Colonic mucosa (tissue), 4 donors: ENCODE measurements at regions not wholly inside any gene's neighbourhood (a gene's known extent, or its start where the extent isn't known, plus 50 kb on each side); places are given as distances from the start of the nearest gene placed in this dataset.

Source experiments
- DNase-seq: peaks from one replicate; pipeline ENCODE4 v3.0.0-alpha.2; 2020
- H3K27ac ChIP-seq: fragments of 200-600 bp; one replicate; pipeline ENCODE4 v1.8.0; 2021
- H3K27me3 ChIP-seq: fragments of 200-600 bp; one replicate; pipeline ENCODE4 v1.8.0; 2021
- H3K36me3 ChIP-seq: fragments of 200-600 bp; one replicate; pipeline ENCODE4 v1.8.0; 2021
- H3K4me1 ChIP-seq: fragments of 200-600 bp; one replicate; pipeline ENCODE4 v1.8.0; 2021; ENCODE audit warnings: mild to moderate bottlenecking
- H3K4me3 ChIP-seq: fragments of 200-600 bp; one replicate; pipeline ENCODE4 v1.8.0; 2021
- H3K9ac ChIP-seq, 2 donors: one replicate each; pipeline ENCODE4 v1.7.0; 2013; ENCODE audit warnings: control low read depth in 2 of 2, low read depth in 2 of 2, low read length in 2 of 2
- H3K9me3 ChIP-seq: fragments of 200-600 bp; one replicate; pipeline ENCODE4 v1.8.0; 2021
- CTCF ChIP-seq: fragments of 200-600 bp; IDR thresholded peaks from one replicate; pipeline ENCODE4 v1.8.0; 2022; ENCODE audit warnings: antibody characterized with exemption, mild to moderate bottlenecking
- intact Hi-C: fragments of 100-400 bp; cut with DNase I; formaldehyde crosslinking; loops from one replicate; pipeline ENCODE4 v1.14.1; 2022
- donor health status: healthy.
- donor health status: DM: no; HTN: no; CAD: no.
- donor health status: DM: no; HTN: no; CAD: no.

DNA sequence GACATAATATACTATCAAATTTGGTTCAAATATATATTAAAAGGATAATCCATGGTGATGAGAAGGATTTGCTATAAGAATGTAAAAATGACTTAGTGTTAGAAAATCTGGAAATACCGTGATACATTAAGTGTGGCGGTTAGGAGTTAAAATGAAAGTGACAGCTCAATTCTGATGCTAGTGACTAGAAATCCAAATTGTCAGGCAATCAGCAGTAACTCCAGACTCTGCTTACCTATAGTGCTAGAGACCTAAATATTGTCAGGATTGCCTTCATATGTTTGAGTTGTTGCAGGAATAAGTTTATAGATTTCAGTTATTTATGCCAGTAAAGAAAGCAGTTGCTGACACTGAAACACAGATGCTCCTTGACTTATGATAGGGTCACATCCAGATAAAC lies 737.4 kb downstream of the MRPL39 start:
- H3K4me1 ChIP-seq: no peaks in the 10 kb centered on the region
- no peak overlapping the region for H3K27ac ChIP-seq
- no peaks in the 10 kb centered on the region for H3K9me3 ChIP-seq
- intact Hi-C loops: no loop called here
- no peak for DNase-seq
- H3K4me3 ChIP-seq: no peak overlapping the region
- H3K27me3 ChIP-seq: no peaks in the 10 kb centered on the region
- no peak overlapping the region for H3K9ac ChIP-seq
- TF ChIP-seq CTCF: no peak
- H3K36me3 ChIP-seq: no peaks in the 10 kb centered on the region

DNA sequence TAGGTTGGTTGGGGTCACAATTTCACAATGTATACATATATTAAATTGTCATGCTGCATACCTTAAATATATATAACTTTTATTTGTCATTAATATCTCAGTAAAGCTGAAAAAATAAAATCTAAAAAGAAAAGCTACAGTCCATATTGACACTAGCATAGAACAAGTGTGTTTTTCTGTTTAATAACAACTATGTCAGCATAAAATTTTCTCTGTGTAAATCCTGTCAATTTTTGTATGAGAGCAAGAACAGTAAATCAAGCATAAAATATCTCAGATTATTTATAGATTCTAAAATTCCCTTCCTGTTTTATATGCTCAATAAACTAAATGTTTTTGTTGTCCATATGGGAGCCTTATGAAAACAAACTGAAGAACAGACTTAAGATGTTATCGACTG lies 739.2 kb downstream of the MRPL39 start:
- H3K27ac ChIP-seq: no peak overlapping the region
- H3K4me3 ChIP-seq: no peak overlapping the region
- H3K36me3 ChIP-seq: no peaks in the 10 kb centered on the region
- H3K4me1 ChIP-seq: no peaks in the 10 kb centered on the region
- intact Hi-C loops: no loop called here
- H3K27me3 ChIP-seq: no peaks in the 10 kb centered on the region
- no peak for DNase-seq
- no peak for TF ChIP-seq CTCF
- H3K9me3 ChIP-seq: no peaks in the 10 kb centered on the region
- no peak overlapping the region for H3K9ac ChIP-seq

DNA sequence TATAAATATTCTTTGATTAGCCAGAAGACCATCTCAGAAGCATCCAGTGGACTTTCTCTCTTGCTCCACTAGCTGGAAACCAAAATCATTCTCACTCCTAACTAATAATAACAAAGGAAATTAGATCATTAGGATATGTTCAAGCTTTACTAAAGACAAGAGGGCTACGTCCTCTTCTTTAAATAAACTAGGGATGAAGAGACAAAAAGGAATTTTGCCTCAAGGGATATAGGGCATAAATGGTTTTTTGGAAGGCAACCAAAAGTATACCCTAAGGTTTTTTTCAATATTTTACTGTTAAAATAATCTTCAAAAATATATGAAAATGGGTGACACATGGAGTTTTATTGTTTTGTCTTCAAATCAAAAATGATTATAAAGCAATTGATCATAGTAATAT lies 745.8 kb downstream of the MRPL39 start:
- H3K9ac ChIP-seq: no peak overlapping the region
- no peak overlapping the region for H3K4me3 ChIP-seq
- no peaks in the 10 kb centered on the region for H3K9me3 ChIP-seq
- no peaks in the 10 kb centered on the region for H3K36me3 ChIP-seq
- intact Hi-C loops: no loop called here
- no peaks in the 10 kb centered on the region for H3K27me3 ChIP-seq
- no peak overlapping the region for H3K27ac ChIP-seq
- DNase-seq: no peak
- no peak for TF ChIP-seq CTCF
- no peaks in the 10 kb centered on the region for H3K4me1 ChIP-seq

DNA sequence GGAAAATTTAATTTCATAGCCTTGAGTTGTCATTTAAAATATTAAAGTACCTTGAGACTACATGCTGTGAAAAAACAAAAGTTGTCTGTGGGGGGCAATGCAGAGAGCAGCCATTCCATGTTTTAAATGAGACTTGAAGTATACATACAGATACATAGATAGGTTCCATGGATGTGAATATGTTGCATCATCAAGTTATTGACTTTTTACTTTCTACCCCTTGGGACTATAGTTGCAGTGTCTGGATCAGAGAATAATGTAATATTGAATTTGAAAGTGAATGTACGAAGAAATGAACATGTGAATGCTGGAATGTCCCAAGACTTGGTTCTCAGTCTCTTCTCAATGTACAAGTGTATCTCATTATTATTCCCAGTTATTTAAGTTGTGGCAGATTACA lies 751.0 kb downstream of the MRPL39 start:
- H3K9ac ChIP-seq: no peak overlapping the region
- no peak for TF ChIP-seq CTCF
- DNase-seq: no peak
- H3K27me3 ChIP-seq: no peaks in the 10 kb centered on the region
- no peak overlapping the region for H3K4me3 ChIP-seq
- H3K4me1 ChIP-seq: no peaks in the 10 kb centered on the region
- no peak overlapping the region for H3K27ac ChIP-seq
- no peaks in the 10 kb centered on the region for H3K9me3 ChIP-seq
- intact Hi-C loops: no loop called here
- H3K36me3 ChIP-seq: no peaks in the 10 kb centered on the region

GRCh38 chr21:24852610-24853195 lies 754.6 kb downstream of the MRPL39 start:
- no peak for DNase-seq
- Histone ChIP-seq H3K4me3 (no peak overlapping the region), H3K9me3 (no peaks in the 10 kb centered on the region), H3K27ac (no peak overlapping the region), H3K27me3 (no peaks in the 10 kb centered on the region), H3K4me1 (no peaks in the 10 kb centered on the region), H3K36me3 (no peaks in the 10 kb centered on the region), H3K9ac (no peak overlapping the region)
- intact Hi-C loops: no loop called here
- no peak for TF ChIP-seq CTCF
